ENCODE measurements at regions not wholly inside any gene's neighbourhood (a gene's known extent, or its start where the extent isn't known, plus 50 kb on each side); places are given as distances from the start of the nearest gene placed in this dataset.

GRCh38 chr2:144225076-144225475 lies 294.8 kb downstream of the ZEB2 start:
- peaks cover 4% of the 10 kb centered on the region; the same call in 1 of the 2 replicates for H3K36me3 ChIP-seq (ENCODE audit: low read length)
- no peaks in the 10 kb centered on the region for H3K9me2 ChIP-seq (replicated peaks; ENCODE audit: insufficient read depth, low read length)
- no peaks in the 10 kb centered on the region for H4K20me1 ChIP-seq (ENCODE audit: low read depth, low read length)
- TF ChIP-seq CTCF (IDR thresholded peaks at IDR 0.05; ENCODE audit: insufficient read depth, low read length, poor library complexity, severe bottlenecking) = no peak
- TF ChIP-seq EZH2phosphoT487 (conservative IDR thresholded peaks at IDR 0.05; ENCODE audit: low read length) = no peak
- no peak overlapping the region for H3K27ac ChIP-seq (ENCODE audit: low read depth, low read length)
- H3F3A ChIP-seq (ENCODE audit: insufficient read depth) = no peaks in the 10 kb centered on the region
- H3K79me2 ChIP-seq (ENCODE audit: insufficient read depth, low read length) = 0 out of 2 replicates have a peak, but pooled peaks cover 1% of the 10 kb centered on the region
- no peak overlapping the region for H2AFZ ChIP-seq (ENCODE audit: low read depth, low read length, severe bottlenecking)
- H3K4me3 ChIP-seq (ENCODE audit: insufficient read depth, low read length, poor library complexity, severe bottlenecking) = no peak overlapping the region
- H3K9me3 ChIP-seq (ENCODE audit: insufficient read depth, low read length) = no peaks in the 10 kb centered on the region
- H3K27me3 ChIP-seq (ENCODE audit: low read length) = no peaks in the 10 kb centered on the region
- H3K4me2 ChIP-seq (ENCODE audit: low read depth, low read length, poor library complexity, severe bottlenecking) = no peak overlapping the region
- H3K9ac ChIP-seq (ENCODE audit: low read length) = no peak overlapping the region

- no peak overlapping the region for H3K4me2 ChIP-seq (ENCODE audit: low read depth, low read length, poor library complexity, severe bottlenecking)
- no peak overlapping the region for H3K9ac ChIP-seq (ENCODE audit: low read length)
- H3K4me3 ChIP-seq (ENCODE audit: insufficient read depth, low read length, poor library complexity, severe bottlenecking) = no peak overlapping the region
- H3K27ac ChIP-seq (ENCODE audit: low read depth, low read length) = no peak overlapping the region
- TF ChIP-seq EZH2phosphoT487 (conservative IDR thresholded peaks at IDR 0.05; ENCODE audit: low read length) = no peak
- TF ChIP-seq CTCF (IDR thresholded peaks at IDR 0.05; ENCODE audit: insufficient read depth, low read length, poor library complexity, severe bottlenecking) = no peak
- no peaks in the 10 kb centered on the region for H3F3A ChIP-seq (ENCODE audit: insufficient read depth)
- no peaks in the 10 kb centered on the region for H3K27me3 ChIP-seq (ENCODE audit: low read length)
- no peaks in the 10 kb centered on the region for H3K9me3 ChIP-seq (ENCODE audit: insufficient read depth, low read length)
- H3K9me2 ChIP-seq (replicated peaks; ENCODE audit: insufficient read depth, low read length) = no peaks in the 10 kb centered on the region
- H2AFZ ChIP-seq (ENCODE audit: low read depth, low read length, severe bottlenecking) = no peak overlapping the region
- H4K20me1 ChIP-seq (ENCODE audit: low read depth, low read length) = no peaks in the 10 kb centered on the region
- no peaks in the 10 kb centered on the region for H3K79me2 ChIP-seq (ENCODE audit: insufficient read depth, low read length)
- peaks cover 4% of the 10 kb centered on the region; the same call in 1 of the 2 replicates for H3K36me3 ChIP-seq (ENCODE audit: low read length)
These were observed 295.4 kb downstream of the ZEB2 start for GRCh38 chr2:144224472-144224871.

- Histone ChIP-seq H3K9ac (ENCODE audit: low read length) (no peak overlapping the region), H3K36me3 (ENCODE audit: low read length) (peaks cover 4% of the 10 kb centered on the region; the same call in 1 of the 2 replicates), H3K4me3 (ENCODE audit: insufficient read depth, low read length, poor library complexity, severe bottlenecking) (no peak overlapping the region), H4K20me1 (ENCODE audit: low read depth, low read length) (no peaks in the 10 kb centered on the region), H3K4me2 (ENCODE audit: low read depth, low read length, poor library complexity, severe bottlenecking) (no peak overlapping the region), H3K9me2 (replicated peaks; ENCODE audit: insufficient read depth, low read length) (no peaks in the 10 kb centered on the region), H3K27ac (ENCODE audit: low read depth, low read length) (no peak overlapping the region), H3F3A (ENCODE audit: insufficient read depth) (no peaks in the 10 kb centered on the region), H3K9me3 (ENCODE audit: insufficient read depth, low read length) (no peaks in the 10 kb centered on the region), H3K79me2 (ENCODE audit: insufficient read depth, low read length) (no peaks in the 10 kb centered on the region), H2AFZ (ENCODE audit: low read depth, low read length, severe bottlenecking) (no peak overlapping the region), H3K27me3 (ENCODE audit: low read length) (no peaks in the 10 kb centered on the region)
- no peak for TF ChIP-seq CTCF (IDR thresholded peaks at IDR 0.05; ENCODE audit: insufficient read depth, low read length, poor library complexity, severe bottlenecking)
- no peak for TF ChIP-seq EZH2phosphoT487 (conservative IDR thresholded peaks at IDR 0.05; ENCODE audit: low read length)
These were observed 299.9 kb downstream of the ZEB2 start for GRCh38 chr2:144219979-144220378.

Data from SU-DHL-6 (cell line).